HG02870 (cell line): ENCODE measurements at regions not wholly inside any gene's neighbourhood (a gene's known extent, or its start where the extent isn't known, plus 50 kb on each side); places are given as distances from the start of the nearest gene placed in this dataset.

ENCODE experiments used
- ATAC-seq: cut with Tn5 transposase; IDR thresholded peaks from one replicate; pipeline ENCODE4 v1.9.1; 2021; ENCODE audit warnings: mild to moderate bottlenecking, moderate library complexity; ENCODE audit not compliant: unreplicated experiment

- no peak for ATAC-seq
Observed at GRCh38 chr4:180861651-180862050, 1381.6 kb upstream of the TENM3 start.

GRCh38 chr4:180866933-180867643 is 1376.1 kb upstream of the TENM3 start:
- ATAC-seq: no peak

GRCh38 chr4:180870623-180871022 is 1372.6 kb upstream of the TENM3 start:
- no peak for ATAC-seq

- ATAC-seq: no peak
Observed at GRCh38 chr4:180898305-180898704, 1344.9 kb upstream of the TENM3 start.

- no peak for ATAC-seq
Observed at GRCh38 chr4:180900781-180901180, 1342.4 kb upstream of the TENM3 start.

GRCh38 chr4:180909279-180909678 is 1333.9 kb upstream of the TENM3 start:
- ATAC-seq: no peak

GRCh38 chr4:180913750-180914149 is 1329.5 kb upstream of the TENM3 start:
- no peak for ATAC-seq

- ATAC-seq: no peak
Observed at GRCh38 chr4:180923486-180923885, 1319.7 kb upstream of the TENM3 start.

- ATAC-seq: no peak
Observed at GRCh38 chr4:180925805-180926204, 1317.4 kb upstream of the TENM3 start.

- no peak for ATAC-seq
Observed at GRCh38 chr4:180926277-180926676, 1316.9 kb upstream of the TENM3 start.

GRCh38 chr4:180932370-180933001 is 1310.7 kb upstream of the TENM3 start:
- no peak for ATAC-seq

- no peak for ATAC-seq
Observed at GRCh38 chr4:180937083-180937482, 1306.1 kb upstream of the TENM3 start.

GRCh38 chr4:180940680-180941079 is 1302.5 kb upstream of the TENM3 start:
- no peak for ATAC-seq

GRCh38 chr4:180942367-180942916 is 1300.8 kb upstream of the TENM3 start:
- no peak for ATAC-seq

GRCh38 chr4:180946188-180946587 is 1297.0 kb upstream of the TENM3 start:
- ATAC-seq: no peak

- ATAC-seq: no peak
Observed at GRCh38 chr4:180947425-180947824, 1295.8 kb upstream of the TENM3 start.

GRCh38 chr4:180949424-180950213 is 1293.6 kb upstream of the TENM3 start:
- no peak for ATAC-seq

GRCh38 chr4:180950377-180950776 is 1292.8 kb upstream of the TENM3 start:
- no peak for ATAC-seq

GRCh38 chr4:180951312-180951711 is 1291.9 kb upstream of the TENM3 start:
- ATAC-seq: no peak

GRCh38 chr4:180953572-180953971 is 1289.6 kb upstream of the TENM3 start:
- no peak for ATAC-seq

- no peak for ATAC-seq
Observed at GRCh38 chr4:180960743-180961401, 1282.3 kb upstream of the TENM3 start.
